ENCODE measurements at regions not wholly inside any gene's neighbourhood (a gene's known extent, or its start where the extent isn't known, plus 50 kb on each side); places are given as distances from the start of the nearest gene placed in this dataset.

GRCh38 chr10:122780391-122780790 is 65.3 kb downstream of the CUZD1 start:
- no peak for TF ChIP-seq CTCF (IDR thresholded peaks at IDR 0.05)
- TF ChIP-seq POLR2A (IDR thresholded peaks at IDR 0.05; ENCODE audit: low read depth) = no peak
- no peak for TF ChIP-seq POLR2AphosphoS5 (IDR thresholded peaks at IDR 0.05)

Measured in esophagus muscularis mucosa (tissue), 3 donors.